Neural progenitor cell (in vitro differentiated cells): ENCODE measurements at regions not wholly inside any gene's neighbourhood (a gene's known extent, or its start where the extent isn't known, plus 50 kb on each side); places are given as distances from the start of the nearest gene placed in this dataset.

ENCODE experiments used
- DNase-seq: peaks from one replicate; pipeline ENCODE4 v3.0.0-alpha.2; 2016; ENCODE audit warnings: low spot score
- H2AFZ ChIP-seq: fragments of 200-600 bp; sonication (generic); replicated peaks from 2 replicates; pipeline ENCODE4 v1.6.1; 2016; ENCODE audit warnings: antibody characterized with exemption
- H3F3A ChIP-seq: fragments of 200-600 bp; sonication (generic); 2 replicates; pipeline ENCODE4 v1.6.1; 2016; ENCODE audit warnings: antibody characterized with exemption, low read depth
- H3K27ac ChIP-seq: fragments of 200-600 bp; sonication (generic); 2 replicates; pipeline ENCODE4 v1.5.1; 2016; ENCODE audit warnings: mild to moderate bottlenecking
- H3K27me3 ChIP-seq: fragments of 200-600 bp; sonication (generic); 2 replicates; pipeline ENCODE4 v1.6.1; 2016; ENCODE audit warnings: mild to moderate bottlenecking, moderate library complexity
- H3K36me3 ChIP-seq: fragments of 200-600 bp; sonication (generic); 2 replicates; pipeline ENCODE4 v1.5.1; 2016
- H3K4me1 ChIP-seq: fragments of 200-600 bp; sonication (generic); 2 replicates; pipeline ENCODE4 v1.6.1; 2016; ENCODE audit warnings: mixed run types
- H3K4me2 ChIP-seq: fragments of 200-600 bp; sonication (generic); 2 replicates; pipeline ENCODE4 v1.6.1; 2016
- H3K4me3 ChIP-seq: fragments of 200-600 bp; sonication (generic); 2 replicates; pipeline ENCODE4 v1.5.1; 2016
- H3K79me2 ChIP-seq: fragments of 200-600 bp; sonication (generic); 2 replicates; pipeline ENCODE4 v1.6.1; 2016; ENCODE audit warnings: low read depth
- H3K9ac ChIP-seq: fragments of 200-600 bp; sonication (generic); 2 replicates; pipeline ENCODE4 v1.6.1; 2016
- H3K9me3 ChIP-seq: fragments of 200-600 bp; sonication (generic); 2 replicates; pipeline ENCODE4 v1.5.1; 2016; ENCODE audit warnings: low read depth
- H4K20me1 ChIP-seq: fragments of 200-600 bp; sonication (generic); 2 replicates; pipeline ENCODE4 v1.6.1; 2016; ENCODE audit warnings: low read depth
- H3K27ac Mint-ChIP-seq: 3 replicates; pipeline ENCODE4 v1.8.0; 2021; ENCODE audit warnings: mixed read lengths
- H3K27me3 Mint-ChIP-seq: 2 replicates; pipeline ENCODE4 v1.8.0; 2022; ENCODE audit warnings: low read depth, mild to moderate bottlenecking, inconsistent platforms, moderate library complexity, mixed read lengths; ENCODE audit not compliant: insufficient read depth
- H3K36me3 Mint-ChIP-seq: 3 replicates; pipeline ENCODE4 v1.8.0; 2021; ENCODE audit warnings: mixed read lengths
- H3K4me1 Mint-ChIP-seq: 3 replicates; pipeline ENCODE4 v1.8.0; 2021; ENCODE audit warnings: mixed read lengths
- H3K4me3 Mint-ChIP-seq: 3 replicates; pipeline ENCODE4 v1.8.0; 2021; ENCODE audit warnings: mild to moderate bottlenecking, moderate library complexity, mixed read lengths
- H3K9me3 Mint-ChIP-seq: 3 replicates; pipeline ENCODE4 v1.8.0; 2020; ENCODE audit warnings: mixed read lengths
- EZH2 ChIP-seq: fragments of 200-600 bp; sonication (generic); IDR thresholded peaks from 2 replicates; pipeline ENCODE4 v1.6.1; 2017; ENCODE audit warnings: antibody characterized with exemption, mild to moderate bottlenecking, moderate library complexity
- EZH2phosphoT487 ChIP-seq: fragments of 200-600 bp; sonication (generic); IDR thresholded peaks from 2 replicates; pipeline ENCODE4 v1.6.1; 2017; ENCODE audit warnings: antibody characterized with exemption
- TF ChIP-seq, protein P1 (sequence below): fragments of 200-600 bp; sonication (generic); IDR thresholded peaks from 2 replicates; pipeline ENCODE4 v1.5.1; 2017; ENCODE audit warnings: antibody characterized with exemption, mild to moderate bottlenecking

DNA sequence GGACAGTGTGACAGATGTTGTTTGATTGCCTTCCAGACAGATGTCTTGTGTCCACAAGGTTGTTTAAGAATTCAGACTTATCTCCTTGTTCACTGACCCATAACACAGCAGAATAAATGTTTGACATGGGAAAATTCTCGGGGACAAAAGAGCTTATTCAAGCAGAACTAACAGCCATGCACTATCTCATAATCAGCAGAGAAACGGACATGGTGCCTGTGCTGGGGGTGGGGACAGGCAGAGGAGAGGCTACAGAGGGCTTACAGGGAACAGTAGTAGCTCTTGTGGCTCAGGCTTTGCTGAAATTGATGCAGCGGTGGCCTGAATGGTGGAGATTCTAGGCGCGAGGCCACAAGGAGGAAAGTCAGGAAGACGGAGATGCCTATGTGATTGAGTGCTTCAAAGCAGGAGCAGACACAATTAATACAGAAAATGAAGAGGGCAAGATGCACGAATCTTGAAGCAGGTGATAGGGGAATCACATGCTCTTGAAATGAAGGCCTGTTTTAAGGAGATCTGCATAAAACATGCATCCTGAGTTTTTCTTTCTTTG lies 62.0 kb upstream of the CAB39 start:
- H3K79me2 ChIP-seq = no peaks in the 10 kb centered on the region
- no peaks in the 10 kb centered on the region for H3K36me3 ChIP-seq
- DNase-seq = peak; percentile 46
- H3K9ac ChIP-seq = no peak overlapping the region
- no peak overlapping the region for H3K27ac ChIP-seq
- H3K4me3 Mint-ChIP-seq = peak overlapping the region; percentile 10
- H2AFZ ChIP-seq = no peak overlapping the region
- H3K27ac Mint-ChIP-seq = peak overlapping the region; percentile 77
- H4K20me1 ChIP-seq = no peaks in the 10 kb centered on the region
- no peaks in the 10 kb centered on the region for H3F3A ChIP-seq
- H3K27me3 Mint-ChIP-seq = peaks cover 30% of the 10 kb centered on the region
- H3K9me3 Mint-ChIP-seq = peaks cover 21% of the 10 kb centered on the region
- TF ChIP-seq EZH2 (no peak), EZH2phosphoT487 (no peak)
- TF ChIP-seq, protein P1, sequence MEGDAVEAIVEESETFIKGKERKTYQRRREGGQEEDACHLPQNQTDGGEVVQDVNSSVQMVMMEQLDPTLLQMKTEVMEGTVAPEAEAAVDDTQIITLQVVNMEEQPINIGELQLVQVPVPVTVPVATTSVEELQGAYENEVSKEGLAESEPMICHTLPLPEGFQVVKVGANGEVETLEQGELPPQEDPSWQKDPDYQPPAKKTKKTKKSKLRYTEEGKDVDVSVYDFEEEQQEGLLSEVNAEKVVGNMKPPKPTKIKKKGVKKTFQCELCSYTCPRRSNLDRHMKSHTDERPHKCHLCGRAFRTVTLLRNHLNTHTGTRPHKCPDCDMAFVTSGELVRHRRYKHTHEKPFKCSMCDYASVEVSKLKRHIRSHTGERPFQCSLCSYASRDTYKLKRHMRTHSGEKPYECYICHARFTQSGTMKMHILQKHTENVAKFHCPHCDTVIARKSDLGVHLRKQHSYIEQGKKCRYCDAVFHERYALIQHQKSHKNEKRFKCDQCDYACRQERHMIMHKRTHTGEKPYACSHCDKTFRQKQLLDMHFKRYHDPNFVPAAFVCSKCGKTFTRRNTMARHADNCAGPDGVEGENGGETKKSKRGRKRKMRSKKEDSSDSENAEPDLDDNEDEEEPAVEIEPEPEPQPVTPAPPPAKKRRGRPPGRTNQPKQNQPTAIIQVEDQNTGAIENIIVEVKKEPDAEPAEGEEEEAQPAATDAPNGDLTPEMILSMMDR = no peak
- peak overlapping the region; percentile 15 for H3K4me2 ChIP-seq
- no peaks in the 10 kb centered on the region for H3K9me3 ChIP-seq
- H3K4me3 ChIP-seq = no peak overlapping the region
- H3K36me3 Mint-ChIP-seq = no peaks in the 10 kb centered on the region
- no peaks in the 10 kb centered on the region for H3K27me3 ChIP-seq
- peaks cover 6% of the 10 kb centered on the region for H3K4me1 ChIP-seq
- peaks cover 45% of the 10 kb centered on the region for H3K4me1 Mint-ChIP-seq

DNA sequence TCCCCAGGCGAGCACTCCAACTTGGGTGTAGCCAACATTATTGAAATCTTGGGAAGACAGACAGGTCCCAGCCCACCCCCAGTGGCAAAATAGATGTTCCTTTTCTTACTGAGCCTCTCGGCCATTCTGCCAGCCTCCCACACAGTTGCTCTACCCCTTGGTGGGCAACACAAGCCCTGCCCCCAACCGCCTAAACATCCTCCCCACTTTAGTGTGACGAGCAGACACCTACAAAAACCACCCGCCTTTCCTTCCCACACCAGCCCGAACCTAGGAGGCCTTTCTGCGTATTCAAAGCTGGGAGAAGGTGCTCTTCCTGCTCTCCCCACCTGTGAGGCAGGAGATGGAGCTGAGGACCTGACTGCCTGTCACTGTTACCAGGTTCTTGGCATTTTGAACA lies 58.6 kb upstream of the CAB39 start:
- DNase-seq = no peak
- Histone ChIP-seq H3K4me3 (no peak overlapping the region), H4K20me1 (no peaks in the 10 kb centered on the region), H3K4me1 (peaks cover 6% of the 10 kb centered on the region), H3K9me3 (no peaks in the 10 kb centered on the region), H3K36me3 (no peaks in the 10 kb centered on the region), H2AFZ (peak overlapping the region; percentile 10), H3K4me2 (no peak overlapping the region), H3K79me2 (no peaks in the 10 kb centered on the region), H3K27me3 (no peaks in the 10 kb centered on the region), H3K27ac (no peak overlapping the region), H3K9ac (no peak overlapping the region), H3F3A (no peaks in the 10 kb centered on the region)
- Mint-ChIP-seq H3K27ac (peak overlapping the region; percentile 2), H3K36me3 (no peaks in the 10 kb centered on the region), H3K27me3 (peaks cover 30% of the 10 kb centered on the region), H3K4me1 (peaks cover 57% of the 10 kb centered on the region), H3K4me3 (no peak overlapping the region), H3K9me3 (peaks cover 14% of the 10 kb centered on the region)
- TF ChIP-seq, protein P1 = no peak
- TF ChIP-seq EZH2 = no peak
- no peak for TF ChIP-seq EZH2phosphoT487

DNA sequence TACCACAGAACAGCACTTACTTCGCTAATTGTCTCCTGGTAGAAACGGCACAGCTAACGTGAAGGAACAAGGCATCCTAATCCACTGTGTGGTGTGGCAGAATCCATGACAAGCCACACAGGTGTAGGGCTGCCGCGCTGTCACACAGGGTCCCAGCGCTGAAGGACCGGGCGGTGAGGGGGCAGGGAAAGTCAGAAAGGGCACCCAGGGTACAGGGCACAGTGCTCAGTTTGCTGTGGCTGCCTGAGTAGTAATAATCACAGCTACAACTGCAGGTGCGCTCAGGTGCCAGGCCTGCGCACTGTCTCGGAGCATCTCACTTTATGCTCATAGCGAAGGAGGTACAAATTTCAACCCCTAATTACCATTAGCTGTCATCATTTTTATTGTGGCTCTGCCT lies 55.2 kb upstream of the CAB39 start:
- H2AFZ ChIP-seq = no peak overlapping the region
- H3K4me3 ChIP-seq = no peak overlapping the region
- no peaks in the 10 kb centered on the region for H4K20me1 ChIP-seq
- no peaks in the 10 kb centered on the region for H3K79me2 ChIP-seq
- H3K4me1 Mint-ChIP-seq = peaks cover 36% of the 10 kb centered on the region
- peaks cover 3% of the 10 kb centered on the region for H3K9me3 Mint-ChIP-seq
- H3K9ac ChIP-seq = no peak overlapping the region
- H3K4me3 Mint-ChIP-seq = no peak overlapping the region
- H3K27me3 ChIP-seq = no peaks in the 10 kb centered on the region
- TF ChIP-seq, protein P1 = no peak
- no peak for TF ChIP-seq EZH2phosphoT487
- no peak for TF ChIP-seq EZH2
- peaks cover 22% of the 10 kb centered on the region for H3K27me3 Mint-ChIP-seq
- H3K9me3 ChIP-seq = no peaks in the 10 kb centered on the region
- no peaks in the 10 kb centered on the region for H3K36me3 Mint-ChIP-seq
- no peaks in the 10 kb centered on the region for H3F3A ChIP-seq
- no peak for DNase-seq
- no peaks in the 10 kb centered on the region for H3K36me3 ChIP-seq
- peak overlapping the region; percentile 46 for H3K27ac Mint-ChIP-seq
- no peak overlapping the region for H3K27ac ChIP-seq
- H3K4me1 ChIP-seq = no peaks in the 10 kb centered on the region
- H3K4me2 ChIP-seq = no peak overlapping the region
